ENCODE measurements at regions not wholly inside any gene's neighbourhood (a gene's known extent, or its start where the extent isn't known, plus 50 kb on each side); places are given as distances from the start of the nearest gene placed in this dataset.

DNA sequence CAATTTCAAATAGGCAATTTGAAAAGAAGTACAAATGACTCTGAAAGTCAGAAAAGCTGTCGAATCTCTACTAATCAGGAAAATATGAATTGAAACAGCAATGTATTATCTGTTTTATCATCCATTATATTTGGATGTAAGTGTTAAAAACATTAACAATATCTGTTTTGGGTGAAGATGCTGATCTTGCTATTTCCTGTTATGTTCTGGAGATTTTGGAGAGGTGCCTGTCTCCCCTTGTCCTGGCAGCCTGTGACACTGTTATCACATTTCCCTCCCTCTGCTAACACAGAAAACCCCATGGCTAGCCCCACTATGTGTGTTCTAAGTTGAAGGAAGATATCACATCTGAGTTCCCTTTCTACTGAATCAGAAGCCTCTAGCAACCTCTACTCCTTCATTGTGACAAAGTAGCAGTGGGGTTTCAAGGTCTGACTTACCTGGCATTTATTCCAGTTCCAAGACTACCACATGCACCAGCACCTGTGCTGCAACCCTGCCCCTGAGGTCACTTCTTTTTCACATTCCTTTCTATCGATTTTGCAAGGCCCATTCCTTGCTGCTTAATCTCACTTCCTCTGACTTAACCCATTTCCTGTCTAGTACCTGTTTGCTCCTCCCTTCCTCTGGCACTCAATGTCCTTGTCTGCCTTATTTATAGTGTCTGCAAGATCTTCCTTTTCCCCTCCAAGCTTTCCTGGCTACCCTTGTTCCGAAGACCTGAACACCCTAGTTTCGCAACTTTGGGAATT lies 95.5 kb upstream of the COL8A1 start:
- no peak for DNase-seq

DNA sequence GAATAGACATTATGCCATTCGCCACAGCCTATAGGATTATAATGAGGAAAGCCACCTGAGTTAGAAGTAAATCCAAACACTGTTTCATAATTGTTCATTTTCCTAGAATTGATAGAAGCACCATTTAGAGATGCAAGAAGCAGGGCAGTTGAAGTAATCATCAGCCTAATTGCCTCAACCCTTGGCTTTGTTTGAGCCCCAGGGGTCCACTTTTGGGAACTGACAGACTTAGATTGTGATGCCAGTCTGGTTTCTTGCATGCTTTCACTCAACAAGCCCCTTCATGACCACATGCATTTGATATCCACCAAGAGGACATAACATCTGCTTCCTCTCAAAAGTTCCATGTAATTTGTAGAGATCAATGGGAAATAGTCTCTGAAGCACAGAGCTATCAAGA lies 97.2 kb upstream of the COL8A1 start:
- DNase-seq = no peak

DNA sequence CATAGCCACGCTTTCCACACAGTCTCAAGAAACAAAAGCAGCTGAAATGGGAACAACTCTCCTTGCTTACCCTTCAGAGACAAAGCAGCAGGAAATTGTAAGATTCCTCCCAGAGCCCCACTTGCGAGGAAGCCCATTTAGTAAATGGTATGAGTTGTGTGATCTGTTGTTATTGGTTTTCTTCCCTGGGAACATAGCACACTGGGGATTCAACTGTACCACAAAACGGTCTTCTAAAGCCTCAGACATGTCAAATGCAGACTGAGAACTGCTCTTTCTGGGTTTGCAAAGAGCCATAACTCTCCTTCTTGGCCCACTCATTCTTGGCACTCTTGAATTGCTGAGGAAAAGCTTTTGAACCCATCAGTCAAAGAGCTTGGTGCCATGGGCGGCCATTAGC lies 101.0 kb upstream of the COL8A1 start:
- DNase-seq = no peak

- DNase-seq = no peak
Measured at GRCh38 chr3:99536555-99537314, 101.7 kb upstream of the COL8A1 start.

DNA sequence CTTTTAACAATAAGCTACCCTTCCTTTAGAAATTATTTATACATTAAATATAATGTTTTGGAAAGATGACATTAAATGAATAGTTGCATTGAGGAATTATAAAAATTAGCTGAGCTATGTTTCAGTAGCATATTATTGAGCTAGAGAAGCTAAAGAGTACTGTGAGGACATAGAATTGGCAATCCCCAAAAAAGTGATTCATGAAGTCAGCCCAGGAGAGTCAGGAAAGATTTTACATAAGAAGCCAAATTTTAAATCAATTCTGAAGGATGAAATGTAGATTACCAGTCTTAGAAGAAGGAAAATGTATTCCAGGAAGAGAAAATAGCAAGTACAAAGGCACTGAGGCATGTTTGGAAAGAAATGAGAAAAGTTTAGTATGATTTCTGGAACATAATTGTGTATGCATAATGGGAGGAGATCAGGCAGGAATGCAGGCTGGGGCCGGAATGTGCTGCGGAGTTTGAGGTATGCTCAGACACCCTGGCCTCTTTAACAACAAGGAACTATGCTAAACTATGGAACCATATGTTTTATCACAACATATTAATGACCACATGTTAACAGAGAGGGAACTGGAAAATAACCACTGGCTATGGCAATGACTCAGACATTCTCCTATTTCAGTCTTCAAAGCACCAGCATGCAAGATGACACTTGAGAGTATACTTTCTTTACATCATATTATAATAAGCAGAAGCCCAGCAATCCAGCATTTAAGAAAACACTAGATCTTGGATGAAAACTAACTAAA lies 103.3 kb upstream of the COL8A1 start:
- no peak for DNase-seq

DNA sequence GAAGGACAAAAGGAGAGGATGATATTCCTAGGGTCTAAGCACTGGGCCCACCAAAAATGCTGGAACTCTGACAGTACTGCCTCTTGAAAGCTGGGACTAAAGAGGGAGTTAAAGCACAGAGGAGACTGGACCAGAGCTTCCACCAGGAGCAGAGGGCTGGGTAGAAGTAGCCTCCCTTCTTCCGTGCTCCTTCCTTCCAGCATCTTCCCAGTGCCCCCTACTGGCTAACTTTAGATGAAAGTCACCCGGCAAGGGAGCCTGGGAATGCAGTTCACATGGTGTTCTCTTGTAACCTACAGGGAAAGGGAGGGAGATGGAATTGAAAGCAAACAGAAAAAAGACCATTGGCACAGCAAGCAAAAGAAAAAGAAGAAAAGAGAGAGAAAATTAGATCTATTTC lies 106.1 kb upstream of the COL8A1 start:
- peak in 11 of 58 donors; percentile 1 to 5 (median 2) for DNase-seq

- no peak for DNase-seq
Measured at GRCh38 chr3:99529265-99529664, 109.1 kb upstream of the COL8A1 start.

GRCh38 chr3:99526921-99527320 lies 111.5 kb upstream of the COL8A1 start:
- no peak for DNase-seq

DNA sequence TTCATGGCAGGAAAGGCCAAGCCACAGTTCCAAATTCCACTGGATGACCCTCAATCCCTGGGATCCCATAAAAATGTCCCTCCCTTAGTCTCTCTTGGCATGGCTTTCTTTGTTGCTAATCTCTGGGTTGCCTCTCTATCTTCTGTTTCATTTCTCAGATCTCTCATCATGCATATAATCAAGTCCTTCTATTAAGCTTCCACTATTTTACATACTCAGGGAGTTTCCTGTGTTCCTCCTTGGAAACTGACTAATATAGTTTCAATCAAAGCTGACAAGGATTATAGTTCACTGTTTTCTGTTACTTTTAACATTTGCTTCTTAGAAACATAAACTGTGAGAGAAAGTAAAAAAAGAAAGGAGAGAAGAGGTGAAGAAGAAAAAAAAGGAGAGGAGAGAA lies 113.8 kb upstream of the COL8A1 start:
- no peak for DNase-seq

DNA sequence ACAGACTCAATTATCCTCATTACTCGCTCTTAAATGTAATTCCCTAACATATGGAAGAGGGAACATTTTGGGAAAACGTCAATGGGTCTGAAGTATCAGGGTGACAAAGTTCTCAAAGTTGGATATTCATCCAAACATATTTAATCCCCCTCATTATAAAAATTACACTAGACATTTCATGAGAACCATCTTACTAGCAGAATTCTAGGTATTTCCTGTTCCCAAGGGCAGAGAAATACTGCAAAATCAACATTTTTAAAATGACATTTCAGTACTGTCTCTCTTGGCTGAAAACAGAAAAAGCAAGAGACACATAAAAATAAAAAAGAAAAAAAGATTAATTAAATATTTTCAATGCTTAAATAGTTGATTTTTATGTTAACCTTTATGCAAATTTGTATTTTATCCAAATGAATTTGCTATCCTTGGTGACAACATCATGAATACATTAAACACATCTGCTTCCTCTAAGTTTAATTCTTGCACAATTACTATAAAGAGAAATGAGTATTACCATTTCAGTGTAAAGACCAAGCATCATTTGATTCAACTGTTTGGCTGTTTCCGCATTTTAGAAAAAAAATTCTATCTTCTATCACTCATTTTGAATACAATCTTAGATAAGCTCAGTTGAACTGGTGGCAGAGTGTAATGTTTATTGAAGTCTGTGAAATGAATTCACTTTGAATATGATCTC lies 114.8 kb upstream of the COL8A1 start:
- no peak for DNase-seq

GRCh38 chr3:99522147-99522546 lies 116.2 kb upstream of the COL8A1 start:
- no peak for DNase-seq

DNA sequence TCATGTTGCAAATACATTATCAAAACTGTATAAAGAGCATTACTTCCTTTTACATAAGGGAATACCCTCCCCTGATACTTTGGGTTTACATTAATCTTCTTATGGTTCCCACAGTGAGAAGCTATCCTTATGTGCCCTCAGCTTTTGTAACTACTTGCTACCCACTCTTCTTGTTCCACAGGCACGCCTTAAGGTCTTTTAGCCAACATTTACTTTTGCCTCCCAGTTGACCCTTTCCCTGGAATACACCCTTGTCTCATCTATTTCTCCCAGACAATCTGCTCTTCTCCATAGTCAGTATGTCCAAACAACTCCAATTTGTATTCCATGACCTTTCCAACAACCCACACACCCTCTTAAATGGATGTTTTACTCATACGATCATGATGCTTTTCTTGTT lies 116.8 kb upstream of the COL8A1 start:
- no peak for DNase-seq

GRCh38 chr3:99520513-99520912 lies 117.9 kb upstream of the COL8A1 start:
- DNase-seq = no peak

- no peak for DNase-seq
Measured at GRCh38 chr3:99516936-99517335, 121.5 kb upstream of the COL8A1 start.

DNA sequence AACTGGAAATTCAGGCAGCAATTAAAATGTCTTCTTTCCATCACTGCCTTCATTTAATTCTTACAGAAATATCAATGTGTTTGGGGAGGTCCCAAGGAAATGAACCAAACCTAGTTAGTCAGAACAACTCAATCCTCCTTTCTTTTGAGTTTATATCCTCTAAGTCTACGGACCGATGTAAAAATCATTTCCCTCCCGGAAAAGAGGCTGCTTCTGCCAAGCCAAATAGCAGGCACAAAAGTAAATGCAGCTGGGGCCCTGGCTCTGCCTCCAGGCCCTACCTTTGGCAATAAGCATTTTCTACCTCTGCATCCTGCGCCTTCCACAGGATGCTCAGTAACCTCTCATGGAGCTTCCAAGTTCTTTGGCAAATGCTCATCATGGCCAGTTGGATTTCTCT lies 122.5 kb upstream of the COL8A1 start:
- no peak for DNase-seq

DNA sequence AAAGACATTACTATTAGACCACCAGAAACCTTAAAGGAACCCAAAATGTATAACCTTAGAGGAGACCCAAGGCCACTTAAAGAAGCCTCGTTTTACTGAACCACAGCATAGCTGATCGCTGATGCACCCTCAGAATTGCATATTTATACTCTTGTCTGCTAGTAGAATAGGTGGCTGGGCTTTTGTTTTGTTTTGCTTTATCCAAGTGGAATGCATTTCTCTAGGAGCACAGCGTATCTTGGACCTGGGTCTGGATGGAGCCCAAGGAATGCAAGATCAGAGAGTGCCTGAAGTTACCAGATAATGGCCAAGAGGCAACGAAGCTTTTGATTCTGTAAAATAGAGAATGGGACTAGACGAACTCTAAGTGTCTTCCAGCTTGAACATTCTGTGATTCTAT lies 129.2 kb upstream of the COL8A1 start:
- DNase-seq = no peak

DNA sequence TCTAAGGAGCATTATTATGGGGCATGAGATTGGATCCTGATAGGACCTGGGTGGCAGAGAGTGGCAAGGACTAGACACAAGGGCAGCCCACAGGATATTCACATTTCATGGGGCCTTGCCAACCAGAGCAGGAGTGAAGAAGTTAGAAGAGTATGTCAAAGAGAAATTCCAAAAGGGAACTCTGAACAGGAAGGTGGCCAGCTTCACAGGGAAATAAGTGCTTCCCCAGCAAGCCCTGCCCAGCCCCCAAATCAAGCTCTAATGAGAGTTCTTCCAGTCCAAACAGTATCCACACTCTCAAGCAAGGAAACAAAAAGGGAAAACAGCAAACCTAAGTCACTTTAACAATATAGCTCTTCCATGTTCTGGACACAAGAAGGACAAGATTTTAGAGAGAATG lies 130.2 kb upstream of the COL8A1 start:
- DNase-seq = no peak

DNA sequence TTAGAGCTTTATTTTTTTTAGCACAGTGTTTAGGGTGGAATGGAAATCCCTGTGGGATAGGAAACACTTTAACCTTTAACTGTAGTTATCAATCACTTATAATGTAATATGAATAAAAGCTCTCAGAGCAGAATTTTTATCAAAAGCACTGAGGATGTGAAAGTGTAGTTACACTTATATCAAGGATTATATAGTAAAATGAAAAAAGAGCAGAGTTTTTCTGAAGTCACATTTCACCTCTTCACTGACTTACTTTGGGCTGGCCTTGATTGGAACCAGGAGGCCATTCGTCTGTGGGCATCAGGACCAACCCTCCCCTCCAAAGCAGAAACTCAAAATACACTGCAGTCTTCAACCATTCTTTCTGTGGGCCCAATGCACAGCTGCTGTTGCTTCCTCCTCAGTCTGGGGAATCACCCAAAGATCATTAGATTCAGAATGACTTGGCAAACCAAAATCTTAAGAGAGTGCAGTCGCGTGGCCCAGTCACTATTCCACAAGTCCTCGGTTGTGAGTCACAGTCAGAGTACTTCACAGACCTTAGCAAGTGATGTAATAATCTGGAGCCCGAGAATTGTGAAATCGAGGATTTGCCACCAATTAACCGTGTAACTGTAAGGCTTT lies 132.6 kb upstream of the COL8A1 start:
- no peak for DNase-seq

DNA sequence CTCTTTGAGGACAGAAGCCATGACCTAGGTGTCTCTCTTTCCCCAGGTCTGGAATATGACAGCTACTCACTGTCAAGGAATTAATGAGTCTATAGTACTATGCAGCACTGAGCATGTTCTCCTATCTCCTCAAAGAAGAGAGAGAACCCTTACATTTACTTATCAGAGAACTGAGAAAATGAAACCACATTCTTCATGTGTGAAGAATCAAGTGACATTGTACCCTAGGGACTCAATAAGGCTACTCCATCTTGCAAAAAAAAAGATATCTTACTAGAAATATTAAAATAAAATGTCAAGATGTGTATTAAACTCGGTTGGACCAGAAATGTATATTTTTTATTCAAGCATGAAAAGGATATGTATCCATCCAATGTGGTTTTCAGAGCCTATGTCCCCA lies 133.2 kb upstream of the COL8A1 start:
- no peak for DNase-seq

- DNase-seq = no peak
Measured at GRCh38 chr3:99504258-99504657, 134.1 kb upstream of the COL8A1 start.

GRCh38 chr3:99503350-99503749 lies 135.0 kb upstream of the COL8A1 start:
- DNase-seq = no peak

All from anterior cingulate cortex (tissue), 58 donors.